ENCODE measurements at regions not wholly inside any gene's neighbourhood (a gene's known extent, or its start where the extent isn't known, plus 50 kb on each side); places are given as distances from the start of the nearest gene placed in this dataset.

GRCh38 chr10:28929942-28930341, 252.6 kb downstream of the BAMBI start:
- no peak for TF ChIP-seq CTCF (IDR thresholded peaks at IDR 0.05)
- TF ChIP-seq POLR2A (IDR thresholded peaks at IDR 0.05), result no peak
